Prostate gland (tissue), 2 donors: ENCODE measurements at regions not wholly inside any gene's neighbourhood (a gene's known extent, or its start where the extent isn't known, plus 50 kb on each side); places are given as distances from the start of the nearest gene placed in this dataset.

Source experiments
- DNase-seq: peaks from one replicate; pipeline ENCODE4 v3.0.0-alpha.2; 2019; ENCODE audit warnings: low spot score
- H3K27ac ChIP-seq, 2 donors: fragments of 200-600 bp; sonication (generic); 2 replicates each; pipeline ENCODE4 v1.5.1; 2017 to 2019
- H3K27me3 ChIP-seq: fragments of 200-600 bp; sonication (generic); replicated peaks from 2 replicates; pipeline ENCODE4 v1.5.1; 2019; ENCODE audit not compliant: insufficient read depth
- H3K36me3 ChIP-seq, 2 donors: fragments of 200-600 bp; sonication (generic); 1 replicate in 1 of 2; 2 replicates in 1 of 2; pipeline versions ENCODE4 v1.5.1 to v1.8.1; 2017 to 2019
- H3K4me1 ChIP-seq: fragments of 200-600 bp; sonication (generic); replicated peaks from 2 replicates; pipeline ENCODE4 v1.5.1; 2019
- H3K4me3 ChIP-seq, 2 donors: fragments of 200-600 bp; sonication (generic); 2 replicates each; pipeline ENCODE4 v1.5.1; 2017 to 2019
- H3K9me3 ChIP-seq: fragments of 200-600 bp; sonication (generic); 2 replicates; pipeline ENCODE4 v1.5.1; 2017
- POLR2A ChIP-seq: fragments of 450-650 bp; IDR thresholded peaks from one replicate; pipeline ENCODE4 v1.6.1; 2016; ENCODE audit warnings: antibody characterized with exemption, mild to moderate bottlenecking
- POLR2AphosphoS5 ChIP-seq: sonication (generic); formaldehyde crosslinking; IDR thresholded peaks from one replicate; pipeline ENCODE4 v1.6.1; 2017; ENCODE audit warnings: antibody characterized with exemption
- WGBS: methylation state at CpG from one replicate; pipeline ENCODE4 v1.1.5; 2018; 5-methylcytosine and 5-hydroxymethylcytosine counted together
- intact Hi-C: fragments of 100-400 bp; cut with DNase I; formaldehyde crosslinking; loops from one replicate; pipeline ENCODE4 v1.14.2; 2022
- TF ChIP-seq, protein P1 (sequence below), 4 experiments: fragments of 200-600 bp in 2 of 4; fragments of 450-650 bp in 2 of 4; sonication (generic) in 2 of 4; IDR thresholded peaks; 1 replicate in 3 of 4; 2 replicates in 1 of 4; pipeline ENCODE4 v1.5.1; 2016 to 2019; ENCODE audit warnings: antibody characterized with exemption in 4 of 4, mild to moderate bottlenecking in 2 of 4, moderate library complexity in 2 of 4

DNA sequence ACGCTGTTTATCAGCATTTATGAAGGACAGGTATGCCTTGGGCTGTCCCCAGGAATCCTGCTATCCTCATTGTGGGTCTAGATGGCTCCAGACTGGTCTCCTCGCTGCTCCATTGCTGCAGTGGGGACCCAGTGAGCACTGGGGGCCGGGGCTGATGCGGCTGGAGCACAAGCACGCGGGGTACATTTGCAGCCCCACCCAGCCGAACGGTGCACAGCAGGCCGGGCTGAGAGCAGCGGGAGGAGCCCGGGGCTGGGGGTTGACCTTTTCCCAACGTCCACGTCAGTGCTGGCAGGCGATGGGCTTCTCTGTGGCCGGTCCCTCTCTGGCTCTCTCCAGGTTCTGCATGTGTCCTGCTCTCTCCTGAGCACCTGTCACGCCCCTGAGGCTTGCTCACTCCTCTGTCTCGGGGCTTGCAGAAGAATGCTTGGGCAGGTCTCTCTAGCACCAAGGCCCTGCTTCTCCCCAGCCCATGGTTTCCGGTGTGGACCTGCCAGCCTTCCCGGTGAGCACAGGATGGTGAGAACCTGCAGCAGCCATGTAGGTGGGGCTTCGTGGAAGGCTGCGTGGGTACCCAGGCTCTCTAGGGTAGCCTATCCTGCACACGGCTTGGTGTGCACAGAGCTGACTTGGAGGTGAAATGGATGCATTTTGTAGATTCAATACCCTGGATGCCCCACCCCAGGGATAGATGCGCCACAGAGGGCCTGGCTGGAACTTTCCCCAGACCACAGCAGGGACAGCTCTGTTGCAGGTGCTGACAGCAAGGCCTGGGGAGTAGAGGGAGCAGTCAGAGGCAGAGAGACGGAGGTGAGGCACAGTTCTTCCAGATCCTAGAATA, 89.1 kb upstream of the ADRA2C start:
- no peaks in the 10 kb centered on the region for H3K27me3 ChIP-seq
- WGBS, result 74% methylated on average over 24 of the region's 24 CpGs

GRCh38 chr4:3676196-3676595, 90.0 kb upstream of the ADRA2C start:
- H3K4me1 ChIP-seq, result peaks cover 4% of the 10 kb centered on the region
- intact Hi-C loops, result no loop called here
- DNase-seq, result no peak
- H3K27me3 ChIP-seq, result no peaks in the 10 kb centered on the region
- H3K9me3 ChIP-seq, result no peaks in the 10 kb centered on the region
- TF ChIP-seq POLR2A (no peak), POLR2AphosphoS5 (no peak)
- TF ChIP-seq, protein P1, sequence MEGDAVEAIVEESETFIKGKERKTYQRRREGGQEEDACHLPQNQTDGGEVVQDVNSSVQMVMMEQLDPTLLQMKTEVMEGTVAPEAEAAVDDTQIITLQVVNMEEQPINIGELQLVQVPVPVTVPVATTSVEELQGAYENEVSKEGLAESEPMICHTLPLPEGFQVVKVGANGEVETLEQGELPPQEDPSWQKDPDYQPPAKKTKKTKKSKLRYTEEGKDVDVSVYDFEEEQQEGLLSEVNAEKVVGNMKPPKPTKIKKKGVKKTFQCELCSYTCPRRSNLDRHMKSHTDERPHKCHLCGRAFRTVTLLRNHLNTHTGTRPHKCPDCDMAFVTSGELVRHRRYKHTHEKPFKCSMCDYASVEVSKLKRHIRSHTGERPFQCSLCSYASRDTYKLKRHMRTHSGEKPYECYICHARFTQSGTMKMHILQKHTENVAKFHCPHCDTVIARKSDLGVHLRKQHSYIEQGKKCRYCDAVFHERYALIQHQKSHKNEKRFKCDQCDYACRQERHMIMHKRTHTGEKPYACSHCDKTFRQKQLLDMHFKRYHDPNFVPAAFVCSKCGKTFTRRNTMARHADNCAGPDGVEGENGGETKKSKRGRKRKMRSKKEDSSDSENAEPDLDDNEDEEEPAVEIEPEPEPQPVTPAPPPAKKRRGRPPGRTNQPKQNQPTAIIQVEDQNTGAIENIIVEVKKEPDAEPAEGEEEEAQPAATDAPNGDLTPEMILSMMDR (IDR thresholded peaks at IDR 0.05), result no peak
- H3K4me3 ChIP-seq, result no peak overlapping the region
- no peak overlapping the region for H3K27ac ChIP-seq
- WGBS, result 83% methylated on average over 7 of the region's 7 CpGs
- H3K36me3 ChIP-seq, result no peaks in the 10 kb centered on the region

More for the DNA sequence above, 89.1 kb upstream of the ADRA2C start:
- Histone ChIP-seq H3K4me3 (no peak overlapping the region), H3K9me3 (no peaks in the 10 kb centered on the region), H3K4me1 (no peaks in the 10 kb centered on the region), H3K36me3 (no peaks in the 10 kb centered on the region), H3K27ac (no peak overlapping the region)
- intact Hi-C loops, result no loop called here
- no peak for DNase-seq
- TF ChIP-seq, protein P1 (IDR thresholded peaks at IDR 0.05), result no peak
- TF ChIP-seq POLR2A (no peak), POLR2AphosphoS5 (no peak)

DNA sequence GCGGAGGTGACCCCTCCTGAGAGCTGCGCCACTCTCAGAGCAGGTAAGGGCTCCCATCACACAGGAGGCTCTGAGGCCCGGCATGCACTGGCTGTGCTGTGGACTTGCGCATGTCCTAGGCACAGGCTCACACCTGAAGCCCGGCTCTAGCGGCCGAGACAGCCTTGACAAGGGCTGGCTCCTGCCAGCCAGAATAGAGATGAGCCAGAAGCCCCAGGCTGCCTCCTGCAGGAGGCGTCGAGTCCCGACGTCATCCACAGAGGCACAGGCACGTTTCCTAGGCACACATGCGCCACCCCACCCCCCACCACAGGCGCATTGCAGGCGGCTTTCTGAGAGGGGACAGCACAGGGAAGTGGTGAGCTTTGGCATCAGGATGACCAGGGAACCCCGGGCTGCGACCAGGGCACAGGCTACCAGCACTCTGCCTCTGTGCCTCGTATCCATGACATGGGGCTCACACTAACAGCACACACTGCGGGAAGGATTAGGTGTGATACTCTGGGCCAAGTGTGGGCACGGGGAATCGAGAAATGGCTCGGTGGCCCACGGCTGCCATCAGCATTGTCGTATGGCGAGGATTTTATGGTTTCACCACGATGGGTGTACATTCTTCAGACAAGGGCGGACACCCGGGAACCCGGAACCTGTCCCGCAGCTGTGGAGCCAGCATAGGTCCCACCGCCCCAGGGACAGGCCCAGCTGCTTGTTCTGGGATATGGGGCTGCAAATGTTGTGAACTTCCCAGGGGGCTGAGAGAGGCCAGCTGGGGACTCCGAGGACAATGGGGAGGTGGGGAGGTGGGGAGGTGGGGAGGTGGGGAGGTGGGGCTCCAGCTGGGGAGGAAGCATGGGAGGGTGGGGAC, 90.7 kb upstream of the ADRA2C start:
- no peaks in the 10 kb centered on the region for H3K27me3 ChIP-seq

GRCh38 chr4:3674479-3674851, 91.7 kb upstream of the ADRA2C start:
- DNase-seq, result no peak

More for the DNA sequence above, 90.7 kb upstream of the ADRA2C start:
- no peaks in the 10 kb centered on the region for H3K36me3 ChIP-seq
- no peaks in the 10 kb centered on the region for H3K9me3 ChIP-seq
- intact Hi-C loops, result no loop called here
- H3K4me1 ChIP-seq, result peaks cover 4% of the 10 kb centered on the region
- 75% methylated on average over 32 of the region's 32 CpGs for WGBS
- H3K27ac ChIP-seq, result peak overlapping the region in 1 of 2 donors; percentile 8
- TF ChIP-seq, protein P1 (IDR thresholded peaks at IDR 0.05), result no peak
- TF ChIP-seq POLR2AphosphoS5 (no peak), POLR2A (no peak)
- no peak for DNase-seq
- H3K4me3 ChIP-seq, result no peak overlapping the region

More at GRCh38 chr4:3674479-3674851, 91.7 kb upstream of the ADRA2C start:
- TF ChIP-seq, protein P1 (IDR thresholded peaks at IDR 0.05), result no peak
- no peak for TF ChIP-seq POLR2A
- TF ChIP-seq POLR2AphosphoS5, result no peak
- Histone ChIP-seq H3K27me3 (no peaks in the 10 kb centered on the region), H3K27ac (peak overlapping the region in 1 of 2 donors; percentile 38), H3K36me3 (no peaks in the 10 kb centered on the region), H3K4me3 (no peak overlapping the region), H3K9me3 (no peaks in the 10 kb centered on the region), H3K4me1 (peaks cover 4% of the 10 kb centered on the region)
- intact Hi-C loops, result no loop called here
- WGBS, result 43% methylated on average over 7 of the region's 7 CpGs
